Renal cortex interstitium (tissue), 11 donors: ENCODE measurements at regions not wholly inside any gene's neighbourhood (a gene's known extent, or its start where the extent isn't known, plus 50 kb on each side); places are given as distances from the start of the nearest gene placed in this dataset.
"Not testable (repeated sequence)": the region's sequence is repeated elsewhere in the genome, so short reads cannot be mapped to it uniquely, and the experiment has no call there.

ENCODE experiments used
- DNase-seq, 11 donors: peaks; one replicate each; pipeline ENCODE4 v3.0.0-alpha.2; 2013; ENCODE audit warnings: low read depth in 9 of 11, low spot score in 4 of 11; ENCODE audit errors: extremely low read depth in 1 of 11

DNA sequence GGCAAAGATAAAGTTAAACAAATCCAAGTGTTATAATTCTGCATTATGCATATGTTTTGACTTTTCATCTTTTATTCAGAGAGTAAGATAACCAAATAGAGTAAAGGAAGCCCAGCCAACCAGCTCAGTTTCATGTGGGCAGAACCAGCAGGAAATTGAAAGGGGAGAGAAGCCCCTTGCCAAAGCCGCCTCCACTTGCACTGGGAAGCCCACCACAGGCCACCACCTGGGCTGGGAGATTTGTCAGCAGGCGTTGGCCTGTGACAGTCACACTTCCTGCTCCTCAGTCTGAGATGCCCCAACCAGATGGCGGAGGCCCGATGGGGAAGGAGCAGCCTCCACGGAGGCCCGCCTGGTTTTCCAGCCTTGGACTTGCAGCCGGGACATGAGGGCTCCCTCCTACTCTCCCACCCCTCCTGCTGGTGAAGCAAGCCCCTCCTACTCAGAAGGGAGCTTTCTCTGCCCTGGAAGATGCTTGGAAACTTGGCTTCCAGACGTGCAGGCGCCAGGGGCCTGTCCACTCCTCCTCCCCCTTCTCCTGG is 166.8 kb upstream of the SULF2 start:
- no peak for DNase-seq

DNA sequence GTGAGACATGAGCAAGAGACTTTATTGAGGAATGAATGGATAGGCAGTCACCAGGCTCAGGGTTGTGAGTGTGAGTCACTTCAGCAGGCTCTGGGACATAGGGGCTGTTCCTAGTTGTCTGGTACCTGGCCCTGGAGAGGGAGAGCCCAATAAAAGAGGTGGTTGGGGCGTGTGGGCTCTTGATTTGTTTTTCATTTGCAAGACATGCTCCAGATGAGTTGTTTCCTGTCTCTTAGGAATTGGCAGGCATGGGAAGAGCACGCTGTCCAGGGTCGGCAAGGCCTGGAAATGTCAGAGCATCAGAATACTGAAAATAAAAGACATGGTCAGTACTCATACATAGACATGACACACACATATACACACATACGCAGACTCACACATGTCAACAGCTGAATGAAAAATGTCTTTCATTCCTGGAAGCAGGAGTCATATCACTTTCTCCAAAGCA is 166.3 kb upstream of the SULF2 start:
- DNase-seq, result no peak

DNA sequence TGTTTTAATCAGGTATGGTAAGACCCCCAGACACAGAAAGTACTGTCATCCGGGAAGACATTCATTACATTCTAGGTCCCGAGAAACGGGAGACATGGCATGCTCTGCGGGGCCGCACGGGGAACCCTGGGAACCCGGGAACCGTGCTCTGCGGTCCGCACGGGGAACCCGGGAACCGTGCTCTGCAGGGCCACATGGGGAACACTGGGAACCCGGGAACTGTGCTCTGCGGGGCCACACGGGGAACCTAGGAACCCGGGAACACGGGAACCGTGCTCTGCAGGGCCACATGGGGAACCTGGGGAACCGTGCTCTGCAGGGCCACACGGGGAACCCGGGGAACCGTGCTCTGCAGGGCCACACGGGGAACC is 165.6 kb upstream of the SULF2 start:
- no peak for DNase-seq

DNA sequence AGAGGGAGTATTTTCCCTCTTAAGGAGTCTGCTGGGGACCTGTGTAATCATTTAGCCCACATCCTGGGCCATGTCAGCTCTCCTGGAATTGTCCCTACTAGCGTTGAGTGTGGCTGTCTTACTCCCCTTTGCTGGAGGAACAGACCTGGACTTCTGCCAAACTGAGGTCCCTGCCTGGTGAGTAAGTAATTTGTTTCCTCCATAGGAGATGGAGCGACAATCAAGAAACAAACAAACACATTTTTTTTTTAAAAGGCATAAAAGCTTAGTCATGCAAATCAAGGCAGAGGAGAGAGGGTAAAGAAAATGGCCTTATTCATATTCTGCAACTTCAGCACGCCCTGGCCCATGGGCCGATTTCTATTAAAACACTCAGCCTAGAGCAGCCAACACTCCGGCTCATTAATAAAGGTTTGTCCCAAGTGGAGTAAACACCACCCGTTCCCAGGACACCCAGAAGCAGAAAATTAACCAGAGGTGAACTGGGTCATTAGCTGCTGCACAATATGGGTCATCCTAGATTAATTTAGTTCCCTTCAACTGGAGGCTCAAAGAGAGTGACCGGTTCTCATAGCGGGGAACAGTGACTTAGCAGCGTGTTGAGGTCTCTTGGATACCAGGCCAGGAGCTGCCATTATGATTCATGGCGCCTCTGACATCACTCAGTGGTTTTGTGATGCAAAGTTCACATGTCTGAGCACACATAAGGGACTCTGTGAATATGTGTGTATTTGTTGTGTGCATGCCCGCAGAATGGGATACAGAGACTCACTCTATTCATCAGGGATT is 165.0 kb upstream of the SULF2 start:
- DNase-seq, result peak in 7 of 11 donors; percentile 44 to 65 (median 55)

DNA sequence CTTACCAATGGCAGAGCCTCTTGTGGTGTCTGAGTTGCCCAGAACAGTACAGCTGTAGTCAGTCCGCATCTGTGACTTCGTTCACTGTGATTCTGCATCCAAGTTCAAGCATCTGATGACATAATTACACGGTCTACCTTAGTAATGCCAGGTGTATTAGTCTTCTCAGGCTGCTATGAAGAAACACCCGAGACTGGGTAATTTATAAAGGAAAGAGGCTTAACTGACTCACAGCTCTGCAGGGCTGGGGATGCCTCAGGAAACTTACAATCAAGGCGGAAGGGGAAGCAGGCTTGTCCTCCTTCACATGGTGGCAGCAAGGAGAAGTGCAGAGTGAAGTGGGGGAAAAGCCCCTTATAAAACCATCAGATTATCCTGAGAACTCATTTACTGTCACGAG is 163.9 kb upstream of the SULF2 start:
- DNase-seq, result no peak

DNA sequence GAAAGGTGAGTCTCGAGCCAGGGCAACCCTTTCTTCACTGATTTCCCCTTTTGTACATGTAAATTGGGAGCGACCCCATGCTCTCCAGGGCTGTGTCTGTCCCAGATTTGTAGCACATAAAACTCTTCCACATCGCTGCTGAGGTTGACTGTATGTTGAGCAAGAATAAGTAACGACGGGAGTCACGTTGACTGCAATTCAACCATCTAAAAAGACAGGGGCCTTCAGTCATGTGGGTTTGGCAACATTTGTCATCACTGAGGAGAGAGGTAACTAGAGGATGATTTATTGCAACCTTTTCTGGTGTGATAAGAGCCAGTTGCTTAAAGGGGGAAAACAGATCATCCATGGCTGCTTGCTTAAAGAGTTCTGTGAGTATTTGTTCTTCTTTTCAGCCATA is 159.4 kb upstream of the SULF2 start:
- DNase-seq, result no peak

DNA sequence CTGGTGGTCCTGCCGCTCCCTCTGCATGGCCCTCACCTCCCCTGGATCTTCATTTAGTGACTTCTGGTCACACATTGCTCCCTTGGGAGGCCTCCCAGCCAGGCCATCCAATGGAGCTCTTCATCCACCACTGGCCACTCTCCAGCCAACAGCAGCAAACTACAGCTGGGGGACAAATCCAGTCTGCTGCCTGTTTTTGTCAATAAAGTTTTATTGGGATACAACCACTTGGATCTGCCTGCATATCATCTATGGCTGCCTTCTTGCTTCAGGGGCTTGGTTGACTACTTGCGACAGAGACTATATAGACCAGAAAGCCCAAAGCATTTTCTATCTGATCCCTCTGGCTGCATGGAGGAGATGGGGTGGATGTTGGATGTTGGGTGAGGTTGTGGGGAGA is 156.6 kb upstream of the SULF2 start:
- no peak for DNase-seq

DNA sequence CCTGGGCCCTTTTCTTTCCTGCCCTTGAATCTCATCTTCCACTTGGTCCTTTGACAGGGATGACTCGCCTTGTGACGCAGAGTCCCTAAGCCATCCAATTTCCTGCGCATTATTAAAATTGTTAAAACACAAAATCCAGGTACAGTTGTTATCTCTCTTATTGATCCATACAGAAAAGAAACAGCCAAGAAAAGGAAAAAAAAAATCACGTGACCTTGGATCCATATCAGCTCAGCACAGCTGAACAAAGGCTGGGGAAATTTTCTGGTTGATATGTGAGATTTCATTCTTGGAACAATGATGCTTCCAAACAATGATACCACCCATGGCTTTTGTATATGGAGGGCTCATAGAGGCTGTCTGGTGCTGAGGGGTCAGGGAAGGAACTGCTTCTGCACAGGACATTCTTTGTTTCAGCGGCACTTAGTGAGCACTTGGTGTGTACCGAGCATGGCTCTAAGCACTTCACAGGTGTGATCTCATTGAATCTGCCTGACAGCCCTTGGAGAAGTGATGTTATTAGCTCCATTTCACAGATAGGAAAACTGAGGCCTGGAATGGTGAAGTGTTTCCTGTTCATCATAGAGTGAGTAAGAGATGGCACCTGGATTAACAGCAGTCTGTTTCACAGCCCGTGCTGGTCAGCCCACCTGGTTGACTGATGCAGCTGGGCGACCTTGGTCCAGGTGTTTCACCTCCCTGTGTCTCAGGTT is 155.0 kb upstream of the SULF2 start:
- DNase-seq, result no peak

DNA sequence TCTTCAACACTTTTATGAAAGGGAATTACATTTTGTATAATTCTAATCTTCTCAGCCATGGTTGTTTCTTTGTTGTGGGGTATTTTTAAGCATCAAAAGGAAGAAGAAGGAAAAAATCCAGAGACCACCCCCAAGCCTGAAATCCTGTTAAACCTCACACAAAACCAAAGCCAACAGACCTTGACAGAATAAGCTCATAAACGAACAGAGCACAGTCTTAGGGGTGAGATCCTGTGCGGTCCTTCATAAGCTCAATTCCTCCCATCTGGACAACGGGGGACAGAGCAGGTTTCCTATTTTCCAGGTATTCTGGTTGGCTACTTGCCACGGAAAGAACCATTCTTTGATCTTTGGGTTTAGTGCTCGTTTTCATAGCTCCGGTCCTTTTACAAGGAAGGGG is 151.3 kb upstream of the SULF2 start:
- DNase-seq, result no peak

DNA sequence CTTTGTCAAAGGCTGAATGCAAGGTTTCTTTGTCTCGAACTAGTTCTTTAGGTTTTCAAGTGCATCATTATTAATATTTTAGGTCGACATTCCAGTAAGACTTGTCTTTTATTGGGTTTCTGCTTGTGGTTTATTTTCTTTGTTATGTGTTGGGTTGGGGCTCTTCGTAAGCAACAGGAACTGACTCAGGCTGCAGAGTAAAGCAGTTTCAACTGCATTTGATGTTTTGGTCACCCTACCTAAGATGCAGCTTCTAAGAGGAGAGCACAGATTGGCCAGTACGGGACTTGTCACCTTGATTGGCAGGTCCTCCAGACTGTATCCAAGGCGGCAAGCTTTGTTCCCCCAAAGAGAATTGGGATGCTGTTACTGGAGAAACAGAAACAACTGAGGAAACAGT is 149.5 kb upstream of the SULF2 start:
- DNase-seq, result no peak

DNA sequence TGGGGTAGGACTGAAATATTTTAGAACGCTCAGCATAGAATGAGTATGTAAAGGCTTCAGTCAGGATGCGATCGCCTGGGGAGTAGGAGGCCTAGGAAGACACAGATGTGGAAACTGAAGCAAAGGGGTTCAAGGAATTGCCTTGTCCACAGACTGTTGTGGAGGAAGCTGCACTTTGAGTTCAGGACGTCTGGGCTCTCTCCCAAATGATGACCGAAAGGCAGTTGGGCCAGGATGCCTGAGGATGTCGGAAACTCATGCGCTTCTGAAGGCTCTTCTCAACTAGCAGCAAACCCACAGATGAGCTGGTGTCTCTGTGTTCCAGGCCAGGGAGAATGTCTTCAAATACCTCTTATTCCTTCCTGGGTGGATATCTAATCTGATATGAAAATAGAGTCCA is 146.2 kb upstream of the SULF2 start:
- no peak for DNase-seq

DNA sequence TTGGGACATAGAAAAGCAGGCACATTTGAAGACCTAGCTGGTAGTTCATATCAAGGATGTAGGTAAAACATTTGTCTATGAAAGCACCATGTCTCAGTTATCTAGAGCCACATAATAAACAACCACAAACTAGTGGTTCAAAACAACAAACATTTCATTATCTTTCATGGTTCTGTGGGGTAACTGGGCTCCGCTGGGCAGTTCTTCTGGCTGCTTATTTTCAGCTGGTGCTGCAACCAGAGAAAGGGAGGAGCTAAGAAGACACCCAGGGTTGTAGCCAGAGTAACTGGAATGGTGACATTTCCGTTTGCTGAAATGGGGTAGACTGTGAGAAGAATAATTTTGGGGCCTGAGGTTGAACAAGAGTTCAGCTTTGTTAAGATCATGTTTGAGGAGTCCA is 145.7 kb upstream of the SULF2 start:
- no peak for DNase-seq

DNA sequence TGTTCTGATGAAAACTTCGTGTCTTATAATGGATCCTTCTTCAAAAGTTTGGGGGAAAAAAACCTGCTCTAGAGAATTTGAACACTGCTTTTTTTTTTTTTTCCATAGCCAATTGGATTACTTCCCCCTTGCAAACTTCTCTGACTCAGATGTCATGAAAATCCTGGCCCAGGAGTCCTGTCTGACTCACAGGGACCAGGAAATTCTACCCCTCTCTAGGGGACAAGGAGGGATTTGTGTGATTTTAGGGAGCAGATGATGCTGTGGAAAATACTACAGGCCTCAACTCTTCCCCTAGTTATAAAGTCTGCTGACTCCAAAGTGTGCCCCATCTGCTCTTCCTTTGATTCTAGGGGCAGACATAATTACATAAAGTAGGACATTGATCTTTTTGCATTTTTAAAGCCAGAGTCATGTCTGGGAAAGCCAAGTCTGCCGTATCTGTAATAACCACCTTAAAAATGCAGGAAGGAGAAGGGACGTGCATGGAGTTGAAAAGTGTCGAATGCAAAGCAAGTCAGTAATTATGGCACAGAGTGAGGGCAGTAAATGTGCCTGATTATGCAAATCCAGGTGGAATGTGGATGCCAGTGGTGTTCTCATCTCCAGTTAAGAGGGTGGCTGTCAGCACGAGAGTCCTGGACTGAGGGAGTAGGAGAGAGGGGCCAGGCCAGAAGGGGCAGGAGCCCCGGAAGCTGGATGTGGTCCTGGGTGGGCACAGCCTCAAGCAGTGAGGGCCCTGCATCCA is 144.3 kb upstream of the SULF2 start:
- no peak for DNase-seq

DNA sequence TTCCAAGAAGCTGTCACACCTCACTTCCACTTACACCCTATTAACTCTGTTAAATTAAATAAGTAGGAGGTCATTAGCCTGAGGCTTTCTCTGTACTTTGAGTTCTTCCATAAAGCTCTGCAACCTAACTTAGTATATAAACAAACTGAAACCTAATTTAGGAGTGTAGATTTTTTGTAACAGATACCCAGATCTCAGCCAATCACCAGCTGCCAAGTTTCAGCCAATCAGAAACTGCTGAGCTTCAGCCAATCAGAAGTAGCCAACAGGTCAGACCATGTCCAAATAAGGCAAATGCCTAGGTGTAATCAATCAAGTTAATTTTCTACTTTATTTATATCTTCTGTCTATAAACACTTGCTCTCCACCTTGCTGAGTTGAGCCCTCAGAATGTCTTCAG is 142.7 kb upstream of the SULF2 start:
- DNase-seq, result peak in 1 of 11 donors; percentile 26

DNA sequence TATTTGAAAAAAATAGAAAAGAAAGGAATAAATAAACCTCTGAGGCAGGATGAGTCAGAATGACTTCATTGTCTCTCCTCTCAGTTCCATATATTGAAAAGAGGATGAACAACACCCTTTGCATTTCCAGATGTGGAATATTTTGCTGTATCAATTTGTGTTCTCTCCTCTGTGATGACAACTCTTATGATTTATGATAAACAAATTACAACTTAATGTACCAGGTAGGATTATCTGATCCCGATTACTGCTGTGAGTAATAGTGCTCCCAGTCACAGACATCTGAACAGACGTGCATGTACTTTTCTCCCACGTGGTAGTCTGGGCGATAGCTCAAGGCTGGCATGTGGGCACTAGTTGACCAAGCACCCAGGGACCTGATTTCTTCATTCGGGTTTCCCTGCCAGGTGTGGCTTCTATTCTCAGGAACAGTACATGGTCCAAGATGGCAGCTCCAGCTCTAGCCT is 142.1 kb upstream of the SULF2 start:
- no peak for DNase-seq

DNA sequence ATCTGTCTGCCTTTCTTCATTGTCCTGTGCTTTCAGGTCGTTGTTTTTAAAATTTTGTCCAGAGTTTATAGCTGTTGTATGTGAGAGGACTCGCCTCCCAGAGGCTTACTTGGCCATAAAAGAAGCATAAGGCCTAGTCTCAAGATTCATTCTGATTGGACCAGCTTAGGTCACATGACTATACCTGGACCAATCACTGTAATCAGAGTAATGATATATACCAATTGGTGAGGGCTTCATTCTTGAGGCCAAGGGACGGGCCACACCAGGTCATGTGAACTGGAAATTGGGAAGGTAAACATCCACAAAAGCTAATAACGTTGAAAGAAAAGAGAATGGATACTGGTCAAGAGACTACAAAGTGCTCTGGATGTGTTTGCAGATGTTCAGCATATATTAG is 141.4 kb upstream of the SULF2 start:
- DNase-seq, result no peak

DNA sequence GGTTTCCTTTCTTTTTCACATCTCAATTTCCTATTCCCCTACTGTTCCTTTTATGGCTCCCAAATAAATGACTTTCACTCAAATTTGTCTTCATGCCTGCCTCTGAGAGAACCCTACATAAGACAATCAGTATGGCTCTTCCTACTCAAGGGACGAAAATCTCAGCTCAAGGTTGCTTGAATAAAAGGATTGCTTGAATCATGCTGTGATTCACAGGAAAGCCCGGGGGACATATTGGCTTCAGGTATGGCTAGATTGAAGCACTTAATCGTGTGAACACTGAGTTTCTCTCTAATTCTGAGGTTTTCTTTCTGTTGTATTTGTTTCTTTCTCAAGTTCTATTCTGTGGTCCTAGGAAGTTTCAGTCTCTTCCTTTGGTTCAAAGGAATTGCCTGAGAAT is 140.3 kb upstream of the SULF2 start:
- no peak for DNase-seq

DNA sequence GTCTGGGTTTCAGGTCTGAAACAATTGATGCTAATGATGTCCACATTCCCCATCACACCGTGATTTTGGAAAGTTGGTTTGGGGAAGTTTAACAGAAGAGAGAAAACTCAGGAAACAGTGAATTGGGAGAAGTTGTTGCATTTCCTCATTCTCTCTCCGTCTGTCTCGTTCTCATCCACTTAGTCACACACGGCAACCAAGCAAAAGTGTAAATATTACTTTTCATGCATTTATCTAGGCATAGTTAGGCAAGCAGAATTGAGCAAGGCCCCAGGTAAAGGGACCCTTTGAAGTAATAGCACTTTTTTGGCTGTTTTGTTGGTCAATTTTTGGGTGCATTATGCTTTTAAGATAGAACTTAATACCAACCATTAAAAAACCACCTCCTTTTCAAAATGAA is 137.0 kb upstream of the SULF2 start:
- DNase-seq, result no peak

DNA sequence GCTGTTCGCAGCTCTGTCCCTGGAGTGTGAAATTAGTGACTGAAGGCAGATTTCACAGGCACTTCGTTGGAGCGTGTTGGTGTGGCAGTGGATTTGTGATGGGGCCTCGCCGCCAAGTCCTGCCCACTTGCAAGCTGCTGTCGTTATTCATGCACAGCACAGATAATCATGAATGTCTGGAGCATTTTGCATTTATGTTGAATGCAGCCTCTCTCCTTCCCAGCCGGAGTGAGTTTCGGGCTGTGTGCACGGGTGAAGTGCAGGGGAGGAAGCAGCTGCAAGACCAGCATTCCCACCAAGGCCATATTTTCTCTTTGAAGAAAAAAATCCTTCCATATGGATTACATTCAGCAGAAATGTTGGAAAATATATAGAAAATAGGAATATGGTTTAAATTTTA is 136.5 kb upstream of the SULF2 start:
- not testable (repeated sequence) for DNase-seq

DNA sequence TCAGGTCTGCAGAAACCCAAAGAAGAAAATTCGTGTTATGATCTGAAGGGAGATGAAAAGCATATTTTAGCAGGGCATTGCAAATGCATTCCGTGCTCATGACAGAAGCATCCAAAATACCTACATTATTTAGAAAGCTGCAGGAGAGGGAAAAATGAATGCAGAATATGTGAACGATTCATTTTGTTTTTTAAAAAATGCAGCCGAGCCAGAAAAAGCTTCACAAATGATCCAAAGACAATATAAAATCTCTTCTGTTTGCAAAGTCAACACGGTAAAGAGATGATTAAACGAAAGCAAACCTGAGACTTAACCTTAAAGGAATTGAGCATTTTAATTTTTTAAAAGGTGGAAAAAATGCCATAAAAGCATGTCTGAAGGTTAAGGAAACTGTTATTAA is 136.1 kb upstream of the SULF2 start:
- no peak for DNase-seq
